GM19023 (cell line): ENCODE measurements at regions not wholly inside any gene's neighbourhood (a gene's known extent, or its start where the extent isn't known, plus 50 kb on each side); places are given as distances from the start of the nearest gene placed in this dataset.

Experiments used
- ATAC-seq: cut with Tn5 transposase; IDR thresholded peaks from one replicate; pipeline ENCODE4 v1.9.1; 2021; ENCODE audit warnings: mild to moderate bottlenecking, moderate library complexity; ENCODE audit not compliant: unreplicated experiment

- no peak for ATAC-seq
These were observed 933.6 kb downstream of the EFNA5 start for GRCh38 chr5:106737111-106737510.

- ATAC-seq = no peak
These were observed 938.1 kb downstream of the EFNA5 start for GRCh38 chr5:106732624-106733023.

DNA sequence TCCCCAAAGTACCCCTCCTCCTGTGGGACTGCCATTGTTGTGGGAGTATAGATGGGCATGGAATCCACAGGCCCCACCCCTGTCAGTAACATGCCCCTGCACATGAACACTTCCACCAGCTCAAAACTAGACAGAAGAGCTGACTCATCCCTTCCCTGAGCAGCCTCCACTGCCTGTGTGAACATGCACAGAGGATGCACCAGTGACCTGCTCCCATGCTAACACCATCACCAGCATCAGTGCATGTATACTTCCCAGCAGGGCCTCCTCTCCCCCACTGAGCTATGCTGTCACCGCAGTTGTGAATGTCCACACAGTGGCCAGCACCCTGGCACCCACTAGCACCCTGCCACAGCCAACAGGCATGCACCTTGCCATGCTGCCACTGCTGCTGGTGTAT, 939.8 kb downstream of the EFNA5 start:
- no peak for ATAC-seq

GRCh38 chr5:106730506-106730905, 940.2 kb downstream of the EFNA5 start:
- no peak for ATAC-seq

DNA sequence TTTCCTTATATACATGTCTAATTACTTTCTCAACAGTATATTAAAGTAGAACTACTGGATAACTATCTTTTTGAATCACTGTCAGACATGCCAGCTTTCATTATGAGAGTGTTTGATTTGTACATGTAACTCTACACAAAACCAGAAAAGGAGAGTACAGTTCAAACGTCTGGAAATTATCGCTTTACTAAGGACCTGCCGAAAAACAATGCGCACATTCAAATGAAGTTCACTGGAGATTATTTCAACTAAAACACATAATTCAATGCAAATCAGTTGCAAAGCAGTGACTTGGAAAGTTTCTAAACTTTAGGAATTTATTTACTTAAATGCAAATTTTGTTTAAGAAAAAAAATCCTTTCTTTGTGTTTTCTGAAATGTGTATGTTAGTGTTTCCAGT, 942.5 kb downstream of the EFNA5 start:
- ATAC-seq = no peak

GRCh38 chr5:106727071-106727470, 943.7 kb downstream of the EFNA5 start:
- ATAC-seq = no peak

GRCh38 chr5:106720367-106720766, 950.4 kb downstream of the EFNA5 start:
- ATAC-seq = no peak

DNA sequence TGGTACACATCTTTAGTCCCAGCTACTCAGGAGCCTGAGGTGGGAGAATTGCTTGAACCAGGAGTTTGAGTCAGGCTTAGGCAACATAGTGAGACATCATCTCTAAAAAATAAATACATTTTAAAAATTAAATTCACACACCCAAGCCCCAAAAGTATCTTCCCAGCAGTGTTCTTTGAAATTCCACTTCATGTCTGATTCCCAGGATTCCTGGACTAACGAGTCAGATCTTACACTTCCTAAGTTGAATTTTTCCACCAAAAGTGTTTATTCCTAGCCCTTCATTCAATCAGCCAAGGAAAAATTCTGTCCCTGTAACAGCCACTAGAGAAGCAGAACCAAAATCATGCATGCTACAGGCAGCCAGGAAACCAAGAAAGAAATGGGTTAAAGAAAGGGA, 970.9 kb downstream of the EFNA5 start:
- no peak for ATAC-seq

DNA sequence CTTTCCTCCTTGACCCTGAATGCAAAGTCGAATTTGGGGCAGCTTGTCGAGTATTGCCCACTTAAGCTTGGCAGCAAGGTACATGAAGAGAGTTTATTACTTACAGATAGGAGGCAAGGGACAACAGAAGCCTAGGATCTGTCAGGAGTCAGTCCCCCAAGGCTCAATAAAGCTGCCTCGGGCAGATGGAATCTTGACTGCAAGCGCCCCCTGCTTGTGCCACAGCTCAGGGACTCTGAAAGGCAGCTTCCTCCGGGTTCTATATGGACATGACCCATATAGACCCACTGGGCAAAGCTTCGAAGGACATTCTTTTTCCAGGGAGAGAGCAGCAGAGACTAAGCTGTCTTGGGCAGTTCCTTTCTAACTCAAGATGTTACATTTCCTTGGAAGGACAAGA, 971.5 kb downstream of the EFNA5 start:
- ATAC-seq = no peak

GRCh38 chr5:106698169-106698568, 972.6 kb downstream of the EFNA5 start:
- ATAC-seq = no peak

GRCh38 chr5:106691701-106692100, 979.0 kb downstream of the EFNA5 start:
- ATAC-seq = no peak

- no peak for ATAC-seq
These were observed 980.2 kb downstream of the EFNA5 start for GRCh38 chr5:106690585-106690984.

- ATAC-seq = no peak
These were observed 990.4 kb downstream of the EFNA5 start for GRCh38 chr5:106680330-106680729.

DNA sequence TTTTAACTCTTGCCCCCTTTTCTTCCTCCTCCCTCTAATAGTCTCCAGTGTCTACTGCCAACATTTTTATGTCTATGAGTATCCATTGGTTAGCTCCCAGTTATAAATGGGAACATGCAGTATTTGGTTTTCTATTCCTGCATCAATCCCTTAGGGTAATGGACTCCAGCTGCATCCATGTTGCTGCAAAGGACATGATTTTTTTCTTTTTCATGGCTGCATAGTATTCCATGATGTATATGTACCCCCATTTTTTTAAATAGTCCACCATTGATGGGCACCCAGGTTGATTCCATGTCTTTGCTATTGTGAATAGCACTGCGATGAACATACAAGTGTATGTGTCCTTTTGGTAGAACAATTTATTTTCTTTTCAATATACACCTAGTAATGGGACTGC, 993.7 kb downstream of the EFNA5 start:
- ATAC-seq = no peak

GRCh38 chr5:106675687-106676086, 995.0 kb downstream of the EFNA5 start:
- ATAC-seq = no peak

- ATAC-seq = no peak
These were observed 996.8 kb downstream of the EFNA5 start for GRCh38 chr5:106673941-106674340.

- ATAC-seq = no peak
These were observed 1008.9 kb downstream of the EFNA5 start for GRCh38 chr5:106661866-106662265.

- ATAC-seq = no peak
These were observed 1010.1 kb downstream of the EFNA5 start for GRCh38 chr5:106660681-106661080.

DNA sequence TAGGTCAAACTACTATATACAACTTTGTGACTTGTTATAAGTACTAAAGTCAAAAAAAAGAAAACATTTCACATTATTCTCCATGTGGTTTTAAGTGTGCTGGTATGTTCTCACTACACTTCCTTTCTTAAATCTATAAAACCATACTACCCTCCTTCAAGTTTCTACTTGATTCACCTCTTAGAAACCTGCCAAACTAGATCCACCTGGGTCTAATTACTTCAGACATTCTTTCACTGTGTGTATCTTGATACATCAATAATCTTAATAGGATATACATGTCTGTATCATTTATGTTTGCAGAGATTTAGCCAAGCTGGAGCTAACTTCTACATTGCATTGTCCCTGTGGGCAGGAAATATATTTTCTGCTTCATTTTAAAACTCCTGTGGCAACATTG, 1012.6 kb downstream of the EFNA5 start:
- no peak for ATAC-seq

GRCh38 chr5:106656821-106657220, 1013.9 kb downstream of the EFNA5 start:
- no peak for ATAC-seq

GRCh38 chr5:106649031-106649430, 1021.7 kb downstream of the EFNA5 start:
- no peak for ATAC-seq

DNA sequence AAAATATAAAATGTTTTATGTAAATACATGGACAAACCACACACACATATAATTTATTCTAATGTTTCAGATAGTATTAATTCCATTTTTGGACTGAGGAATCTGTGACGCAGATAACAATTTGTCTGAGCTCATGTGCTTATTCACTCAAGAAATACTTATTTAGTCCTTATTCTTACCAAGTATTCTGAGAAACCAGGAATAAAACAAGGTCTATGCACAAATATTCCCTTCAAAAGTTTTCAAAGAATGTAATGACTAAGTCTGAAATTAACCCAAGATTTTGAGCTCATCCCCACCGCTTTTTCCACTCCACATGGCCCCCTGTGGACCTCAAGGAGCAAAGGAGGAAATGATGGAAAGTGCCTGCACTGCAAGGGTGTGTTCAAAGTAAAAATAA, 1022.3 kb downstream of the EFNA5 start:
- no peak for ATAC-seq

- no peak for ATAC-seq
These were observed 1024.6 kb downstream of the EFNA5 start for GRCh38 chr5:106646106-106646505.

GRCh38 chr5:106640511-106640910, 1030.2 kb downstream of the EFNA5 start:
- no peak for ATAC-seq
